HepG2 (cell line): ENCODE measurements at regions not wholly inside any gene's neighbourhood (a gene's known extent, or its start where the extent isn't known, plus 50 kb on each side); places are given as distances from the start of the nearest gene placed in this dataset.

Experiments
- ATAC-seq: fragments of 200-7000 bp; cut with Tn5 transposase; 3 replicates; pipeline ENCODE4 v1.9.1; 2020; ENCODE audit warnings: mild to moderate bottlenecking, moderate library complexity
- BruUV-seq: library from RNA; stranded (reverse); fragments of 400-500 nt; replicated peaks from 2 replicates; lab custom pipeline; 2021; lab: Mats Ljungman, UMichigan
- CTCF ChIA-PET: fragments of 300-600 bp; formaldehyde crosslinking; extraction: SDS; loops from one replicate; lab custom pipeline; 2021; ENCODE audit warnings: low total read pairs, inconsistent platforms, low intra/inter-chr PET ratio; lab: Yijun Ruan, JAX
- POLR2A ChIA-PET: fragments of 350-600 bp; sonication (Branson Sonifier 250); formaldehyde crosslinking; loops from one replicate; lab custom pipeline; 2020; ENCODE audit warnings: antibody characterized with exemption, inconsistent platforms; lab: Yijun Ruan, JAX
- DNase-seq: peaks from one replicate; pipeline ENCODE4 v3.0.0-alpha.2; 2015; ENCODE audit warnings: low spot score
- FAIRE-seq: peaks from 3 replicates; lab custom pipeline; 2011; peaks lifted over from hg19 to GRCh38; lab: Jason Lieb, UNC
- H2AFZ ChIP-seq: one replicate; pipeline ENCODE4 v1.6.1; 2011; ENCODE audit warnings: low read length, inconsistent platforms
- H3K27ac ChIP-seq: fragments of 300-600 bp; 3 replicates; pipeline ENCODE4 v1.8.0; 2011; ENCODE audit warnings: mixed run types, mild to moderate bottlenecking, mixed read lengths, low read length, inconsistent platforms; ENCODE audit not compliant: insufficient read depth; ENCODE audit errors: extremely low read length
- H3K27me3 ChIP-seq, 2 experiments: fragments of 200-600 bp in 1 of 2; 2 replicates in 1 of 2; 3 replicates in 1 of 2; pipeline versions ENCODE4 v1.6.0 to v1.8.0; 2011; ENCODE audit warnings: low read length in 2 of 2, mild to moderate bottlenecking in 2 of 2, moderate library complexity in 2 of 2, inconsistent platforms in 1 of 2; ENCODE audit not compliant: insufficient read depth in 2 of 2, control insufficient read depth in 1 of 2
- H3K36me3 ChIP-seq, 2 experiments: fragments of 200-600 bp in 1 of 2; replicated peaks in 1 of 2; 2 replicates in 1 of 2; 3 replicates in 1 of 2; pipeline versions ENCODE4 v1.5.1 to v1.8.0; 2011; ENCODE audit warnings: low read length in 2 of 2, inconsistent platforms in 1 of 2; ENCODE audit not compliant: insufficient read depth in 2 of 2, control insufficient read depth in 1 of 2
- H3K4me1 ChIP-seq: 2 replicates; pipeline ENCODE4 v1.5.1; 2012; ENCODE audit warnings: low read length, inconsistent platforms; ENCODE audit not compliant: insufficient read depth
- H3K4me2 ChIP-seq: 2 replicates; pipeline ENCODE4 v1.6.0; 2011; ENCODE audit warnings: low read depth, low read length, inconsistent platforms
- H3K4me3 ChIP-seq, 3 experiments: fragments of 200-600 bp in 1 of 3; sonication (generic), shearing (Covaris generic) in 1 of 3; replicated peaks in 1 of 3; 2 replicates each; pipeline ENCODE4 v1.5.1; 2011 to 2016; ENCODE audit warnings: low read length in 3 of 3, inconsistent platforms in 2 of 3, low read depth in 2 of 3, mild to moderate bottlenecking in 2 of 3, control low read depth in 1 of 3, mixed read lengths in 1 of 3; ENCODE audit not compliant: insufficient read depth in 1 of 3
- H3K79me2 ChIP-seq: one replicate; pipeline ENCODE4 v1.6.1; 2011; ENCODE audit warnings: low read length, inconsistent platforms; ENCODE audit not compliant: insufficient read depth
- H3K9ac ChIP-seq: 2 replicates; pipeline ENCODE4 v1.6.0; 2011; ENCODE audit warnings: mild to moderate bottlenecking, low read depth, low read length, inconsistent platforms; ENCODE audit not compliant: insufficient read depth
- H3K9me3 ChIP-seq: 2 replicates; pipeline ENCODE4 v1.5.1; 2012; ENCODE audit warnings: mild to moderate bottlenecking, low read length
- H4K20me1 ChIP-seq: 2 replicates; pipeline ENCODE4 v1.6.0; 2011; ENCODE audit warnings: inconsistent platforms, mild to moderate bottlenecking, low read length, moderate library complexity; ENCODE audit not compliant: insufficient read depth
- HOXA3 ChIP-seq: sonication (generic); formaldehyde crosslinking; IDR thresholded peaks from 2 replicates; pipeline ENCODE4 v1.5.0; 2020; ENCODE audit warnings: missing genetic modification reagents
- MAFK ChIP-seq, 2 experiments: IDR thresholded peaks in 1 of 2; conservative IDR thresholded peaks in 1 of 2; 2 replicates each; pipeline ENCODE4 v1.6.1; 2011; ENCODE audit warnings: improper control_type of control experiment in 2 of 2, low read length in 2 of 2
- PLRG1 ChIP-seq: fragments of 450-650 bp; conservative IDR thresholded peaks from 2 replicates; pipeline ENCODE4 v1.6.1; 2016
- ZNF230 ChIP-seq: sonication (generic); formaldehyde crosslinking; IDR thresholded peaks from 2 replicates; pipeline ENCODE4 v1.4.0; 2020; ENCODE audit warnings: mild to moderate bottlenecking, missing genetic modification reagents
- ZNF33A ChIP-seq: sonication (generic); formaldehyde crosslinking; IDR thresholded peaks from 2 replicates; pipeline ENCODE4 v1.5.1; 2020; ENCODE audit warnings: missing genetic modification reagents, mild to moderate bottlenecking, moderate library complexity, borderline replicate concordance
- ZNF670 ChIP-seq: sonication (generic); formaldehyde crosslinking; IDR thresholded peaks from 2 replicates; pipeline ENCODE4 v1.8.0; 2022; ENCODE audit warnings: mild to moderate bottlenecking, missing genetic modification reagents, borderline replicate concordance
- WGBS: methylation state at CpG from one replicate; pipeline ENCODE4 v1.1.6; 2017; ENCODE audit warnings: low lambda C conversion rate; 5-methylcytosine and 5-hydroxymethylcytosine counted together
- in situ Hi-C: cut with HindIII; loops from 2 replicates; pipeline ENCODE4 v1.10.0; 2017; ENCODE audit warnings: low pct_unique_long_range_greater_than_20kb; ENCODE audit not compliant: extremely low pct_ligation_motif_present
- intact Hi-C: fragments of 100-400 bp; cut with micrococcal nuclease; formaldehyde crosslinking; loops from one replicate; pipeline ENCODE4 v1.10.0; 2022; ENCODE audit not compliant: unreplicated experiment
- TF ChIP-seq, protein P1 (sequence below): sonication (generic); formaldehyde crosslinking; IDR thresholded peaks from 2 replicates; pipeline ENCODE4 v1.4.0; 2020; ENCODE audit warnings: low read depth, mild to moderate bottlenecking, missing genetic modification reagents
- TF ChIP-seq, protein P2 (sequence below): sonication (generic); formaldehyde crosslinking; IDR thresholded peaks from 2 replicates; pipeline ENCODE4 v1.8.0; 2023; ENCODE audit warnings: mild to moderate bottlenecking, missing genetic modification reagents
- TF ChIP-seq, protein P3 (sequence below): sonication (generic); formaldehyde crosslinking; IDR thresholded peaks from 2 replicates; pipeline ENCODE4 v1.4.0; 2020; ENCODE audit warnings: missing genetic modification reagents, mild to moderate bottlenecking, borderline replicate concordance
- TF ChIP-seq, protein P4 (sequence below): sonication (generic); formaldehyde crosslinking; IDR thresholded peaks from 2 replicates; pipeline ENCODE4 v1.4.0; 2020; ENCODE audit warnings: mild to moderate bottlenecking, missing genetic modification reagents

DNA sequence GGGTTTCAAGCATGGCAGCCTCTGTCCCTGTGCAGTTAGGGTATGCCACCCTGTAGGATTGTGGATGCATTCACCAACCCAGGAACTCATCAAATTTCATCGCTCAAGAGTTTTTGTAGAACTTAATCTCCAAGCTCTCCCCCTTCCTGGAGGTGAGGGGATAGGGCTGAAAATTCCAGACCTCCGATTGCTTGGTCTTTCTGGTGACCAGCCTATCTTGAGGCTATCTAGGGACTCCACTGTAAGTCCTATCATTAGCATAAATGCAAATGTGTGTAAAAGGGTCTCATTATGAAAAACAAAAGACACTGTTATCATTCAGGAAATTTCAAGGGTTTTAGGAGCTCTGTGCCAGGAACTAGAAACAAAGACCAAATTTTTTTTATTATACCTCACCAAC, 244.0 kb downstream of the DUSP6 start:
- H3K4me3 ChIP-seq, result no peak overlapping the region
- BruUV-seq, result no TSS peak
- in situ Hi-C loops, result no loop called here
- WGBS, result 46% methylated on average over 2 of the region's 2 CpGs
- TF ChIP-seq MAFK (conservative IDR thresholded peaks at IDR 0.05 in 1 of 2, IDR thresholded peaks at IDR 0.05 in 1 of 2; ENCODE audit: low read length in 2 of 2), result no peak
- TF ChIP-seq, protein P1, sequence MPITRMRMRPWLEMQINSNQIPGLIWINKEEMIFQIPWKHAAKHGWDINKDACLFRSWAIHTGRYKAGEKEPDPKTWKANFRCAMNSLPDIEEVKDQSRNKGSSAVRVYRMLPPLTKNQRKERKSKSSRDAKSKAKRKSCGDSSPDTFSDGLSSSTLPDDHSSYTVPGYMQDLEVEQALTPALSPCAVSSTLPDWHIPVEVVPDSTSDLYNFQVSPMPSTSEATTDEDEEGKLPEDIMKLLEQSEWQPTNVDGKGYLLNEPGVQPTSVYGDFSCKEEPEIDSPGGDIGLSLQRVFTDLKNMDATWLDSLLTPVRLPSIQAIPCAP (CRISPR knock-in tag), result no peak
- no peak for TF ChIP-seq ZNF230 (CRISPR knock-in tag)
- no peak for TF ChIP-seq PLRG1
- TF ChIP-seq ZNF670 (CRISPR knock-in tag), result no peak
- TF ChIP-seq, protein P2, sequence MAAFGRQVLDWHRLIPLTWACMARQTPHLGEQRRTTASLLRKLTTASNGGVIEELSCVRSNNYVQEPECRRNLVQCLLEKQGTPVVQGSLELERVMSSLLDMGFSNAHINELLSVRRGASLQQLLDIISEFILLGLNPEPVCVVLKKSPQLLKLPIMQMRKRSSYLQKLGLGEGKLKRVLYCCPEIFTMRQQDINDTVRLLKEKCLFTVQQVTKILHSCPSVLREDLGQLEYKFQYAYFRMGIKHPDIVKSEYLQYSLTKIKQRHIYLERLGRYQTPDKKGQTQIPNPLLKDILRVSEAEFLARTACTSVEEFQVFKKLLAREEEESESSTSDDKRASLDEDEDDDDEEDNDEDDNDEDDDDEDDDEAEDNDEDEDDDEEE (CRISPR knock-in tag), result no peak
- TF ChIP-seq, protein P3, sequence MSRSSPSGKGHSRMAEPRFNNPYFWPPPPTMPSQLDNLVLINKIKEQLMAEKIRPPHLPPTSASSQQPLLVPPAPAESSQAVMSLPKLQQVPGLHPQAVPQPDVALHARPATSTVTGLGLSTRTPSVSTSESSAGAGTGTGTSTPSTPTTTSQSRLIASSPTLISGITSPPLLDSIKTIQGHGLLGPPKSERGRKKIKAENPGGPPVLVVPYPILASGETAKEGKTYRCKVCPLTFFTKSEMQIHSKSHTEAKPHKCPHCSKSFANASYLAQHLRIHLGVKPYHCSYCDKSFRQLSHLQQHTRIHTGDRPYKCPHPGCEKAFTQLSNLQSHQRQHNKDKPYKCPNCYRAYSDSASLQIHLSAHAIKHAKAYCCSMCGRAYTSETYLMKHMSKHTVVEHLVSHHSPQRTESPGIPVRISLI, result no peak
- no peak for TF ChIP-seq ZNF33A (CRISPR knock-in tag)
- TF ChIP-seq, protein P4, sequence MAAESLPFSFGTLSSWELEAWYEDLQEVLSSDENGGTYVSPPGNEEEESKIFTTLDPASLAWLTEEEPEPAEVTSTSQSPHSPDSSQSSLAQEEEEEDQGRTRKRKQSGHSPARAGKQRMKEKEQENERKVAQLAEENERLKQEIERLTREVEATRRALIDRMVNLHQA, result no peak
- no peak for TF ChIP-seq HOXA3
- ATAC-seq (no peak), FAIRE-seq (no peak), DNase-seq (no peak)
- CTCF ChIA-PET, result no interaction called here
- no peak overlapping the region for H3K27ac ChIP-seq
- intact Hi-C loops, result no loop called here
- H3K79me2 ChIP-seq, result no peaks in the 10 kb centered on the region
- no peak overlapping the region for H2AFZ ChIP-seq
- no peaks in the 10 kb centered on the region for H3K27me3 ChIP-seq
- no peaks in the 10 kb centered on the region for H3K9me3 ChIP-seq
- H3K36me3 ChIP-seq, result no peaks in the 10 kb centered on the region
- H3K4me2 ChIP-seq, result no peak overlapping the region
- no peaks in the 10 kb centered on the region for H4K20me1 ChIP-seq
- 0 out of 2 replicates have a peak, but pooled peaks cover 9% of the 10 kb centered on the region for H3K4me1 ChIP-seq
- H3K9ac ChIP-seq, result no peak overlapping the region
- POLR2A ChIA-PET, result no interaction called here
